GM18505 (cell line): ENCODE measurements at regions not wholly inside any gene's neighbourhood (a gene's known extent, or its start where the extent isn't known, plus 50 kb on each side); places are given as distances from the start of the nearest gene placed in this dataset.
"Not testable (repeated sequence)": the region's sequence is repeated elsewhere in the genome, so short reads cannot be mapped to it uniquely, and the experiment has no call there.

Experiments
- ATAC-seq: cut with Tn5 transposase; IDR thresholded peaks from one replicate; pipeline ENCODE4 v1.9.1; 2021; ENCODE audit not compliant: unreplicated experiment
- POLR2A ChIP-seq: IDR thresholded peaks from 4 replicates; pipeline ENCODE4 v1.6.1; 2011; ENCODE audit warnings: borderline replicate concordance; ENCODE audit not compliant: insufficient read depth, insufficient read length; ENCODE audit errors: extremely low read depth

GRCh38 chr9:81053298-81054025, 635.9 kb downstream of the TLE1 start:
- no peak for TF ChIP-seq POLR2A
- no peak for ATAC-seq

- ATAC-seq, result no peak
These were observed 636.5 kb downstream of the TLE1 start for GRCh38 chr9:81052846-81053245.

DNA sequence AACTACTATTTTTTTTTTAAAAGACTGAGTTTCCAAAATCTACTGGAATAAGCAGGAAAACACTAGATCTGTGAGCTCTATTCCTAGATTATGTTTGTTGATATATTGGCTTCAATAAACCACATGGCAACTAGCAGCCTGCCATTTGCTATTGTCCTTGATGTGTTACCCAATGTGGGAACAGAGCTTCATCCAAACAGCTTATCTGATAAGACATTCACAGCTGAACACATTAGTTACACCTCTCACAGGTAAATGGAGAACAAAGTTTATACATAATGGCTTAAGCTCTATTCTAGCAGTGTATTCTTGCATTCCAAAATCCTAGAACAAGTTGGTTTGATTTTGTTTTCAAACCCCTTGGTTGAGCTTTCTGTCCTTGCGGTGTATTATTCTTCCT, 642.1 kb downstream of the TLE1 start:
- ATAC-seq, result no peak
- no peak for TF ChIP-seq POLR2A

More at GRCh38 chr9:81052846-81053245, 636.5 kb downstream of the TLE1 start:
- no peak for TF ChIP-seq POLR2A

DNA sequence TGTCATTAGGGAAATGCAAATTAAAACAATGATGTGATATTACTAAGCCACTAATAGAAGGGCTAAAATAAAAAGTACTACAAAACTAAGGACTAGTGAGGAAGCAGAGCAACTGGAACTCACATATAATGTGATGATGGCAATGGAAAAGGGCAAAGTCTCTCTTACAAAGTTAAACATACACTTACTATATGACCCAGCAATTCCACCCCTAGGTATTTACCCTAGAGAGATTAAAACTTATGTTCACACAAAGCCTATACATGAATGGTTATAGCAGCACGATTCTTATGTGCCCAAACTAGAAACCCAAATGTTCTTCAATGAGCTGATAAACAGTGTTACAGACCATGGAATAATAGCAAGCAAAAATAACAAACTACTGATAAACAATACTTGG, 643.7 kb downstream of the TLE1 start:
- ATAC-seq, result no peak
- no peak for TF ChIP-seq POLR2A

DNA sequence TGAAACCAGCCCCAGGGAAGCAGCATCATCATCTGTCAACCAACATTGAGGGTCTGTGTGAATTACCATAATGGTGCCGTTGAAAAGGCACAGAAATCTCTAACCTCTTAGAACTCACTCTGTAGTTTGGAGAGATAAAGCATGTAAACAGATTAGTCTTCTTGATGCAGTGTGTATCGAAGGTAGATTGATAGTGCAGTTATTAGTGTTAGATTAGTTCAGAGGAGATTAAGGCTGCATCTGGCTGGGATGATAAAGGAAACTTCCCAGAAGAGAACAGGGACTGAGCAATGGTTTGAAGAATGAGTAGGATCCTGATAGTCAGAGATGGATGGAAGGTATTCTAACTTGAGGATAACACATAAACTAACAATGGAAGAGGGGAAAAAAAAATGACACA, 651.5 kb downstream of the TLE1 start:
- no peak for TF ChIP-seq POLR2A
- no peak for ATAC-seq

GRCh38 chr9:81035601-81036000, 653.7 kb downstream of the TLE1 start:
- no peak for ATAC-seq
- TF ChIP-seq POLR2A, result no peak

DNA sequence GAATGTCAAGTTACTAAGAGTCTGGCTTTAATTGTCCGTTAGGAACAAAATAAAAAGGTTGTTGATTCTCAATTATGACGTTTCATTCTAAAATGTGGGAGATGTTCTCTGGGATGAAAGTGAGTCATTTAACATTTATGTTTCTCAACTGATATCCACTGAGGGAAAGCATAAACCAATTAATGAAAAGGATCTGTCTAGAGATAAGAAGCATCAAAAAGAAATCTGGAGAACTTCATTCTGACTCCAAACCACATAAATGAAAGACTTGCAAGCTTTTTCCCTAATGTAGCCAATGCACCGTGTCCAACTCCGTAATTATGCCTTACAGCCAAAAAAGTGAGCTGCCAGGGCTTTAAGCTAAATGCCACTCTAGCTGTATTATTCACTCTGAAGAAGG, 654.2 kb downstream of the TLE1 start:
- TF ChIP-seq POLR2A, result no peak
- no peak for ATAC-seq

DNA sequence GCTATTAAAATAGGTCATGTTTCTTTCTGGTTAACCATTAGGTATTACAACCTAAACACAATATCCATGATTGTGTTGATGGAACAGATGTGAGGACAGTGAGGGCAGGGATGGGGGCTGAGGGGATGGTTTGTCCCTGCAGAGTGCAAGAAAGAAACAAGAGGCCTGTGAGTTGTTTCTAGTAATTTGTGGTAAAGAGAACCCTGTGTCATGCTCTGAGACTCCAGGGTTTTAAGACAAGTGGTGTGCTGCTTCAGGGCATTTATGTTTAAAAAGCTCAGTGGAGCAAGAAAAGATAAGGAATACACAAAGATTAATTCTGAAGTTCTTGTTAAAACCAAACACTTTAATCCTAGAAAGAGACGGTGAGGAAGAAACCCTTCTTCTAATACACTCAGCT, 656.5 kb downstream of the TLE1 start:
- ATAC-seq, result no peak
- TF ChIP-seq POLR2A, result no peak

DNA sequence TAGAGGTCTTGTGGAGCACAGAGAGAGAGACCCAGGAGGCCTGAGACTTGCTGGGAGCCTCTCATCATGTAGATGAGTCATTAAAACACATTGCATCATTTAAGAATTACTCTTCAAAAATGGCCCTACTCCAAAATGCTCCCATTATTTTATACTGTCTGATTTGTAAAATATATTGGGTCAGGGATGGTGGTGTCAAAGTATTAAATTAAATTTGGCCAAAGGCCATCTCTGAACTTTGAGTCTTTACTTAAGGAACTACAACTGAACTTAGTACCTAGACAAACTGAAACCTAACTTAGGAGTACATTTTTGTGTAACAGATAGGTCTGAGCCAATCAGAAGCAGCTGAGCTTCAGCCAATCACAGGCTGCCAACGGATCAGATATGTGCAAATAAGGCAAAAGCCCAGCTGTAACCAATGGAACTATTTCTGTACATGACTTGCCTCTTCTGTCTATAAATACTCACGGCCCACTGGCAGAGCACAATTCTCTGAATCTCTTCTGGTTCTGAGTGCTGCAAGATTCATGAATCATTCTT, 657.2 kb downstream of the TLE1 start:
- no peak for TF ChIP-seq POLR2A
- ATAC-seq, result no peak

DNA sequence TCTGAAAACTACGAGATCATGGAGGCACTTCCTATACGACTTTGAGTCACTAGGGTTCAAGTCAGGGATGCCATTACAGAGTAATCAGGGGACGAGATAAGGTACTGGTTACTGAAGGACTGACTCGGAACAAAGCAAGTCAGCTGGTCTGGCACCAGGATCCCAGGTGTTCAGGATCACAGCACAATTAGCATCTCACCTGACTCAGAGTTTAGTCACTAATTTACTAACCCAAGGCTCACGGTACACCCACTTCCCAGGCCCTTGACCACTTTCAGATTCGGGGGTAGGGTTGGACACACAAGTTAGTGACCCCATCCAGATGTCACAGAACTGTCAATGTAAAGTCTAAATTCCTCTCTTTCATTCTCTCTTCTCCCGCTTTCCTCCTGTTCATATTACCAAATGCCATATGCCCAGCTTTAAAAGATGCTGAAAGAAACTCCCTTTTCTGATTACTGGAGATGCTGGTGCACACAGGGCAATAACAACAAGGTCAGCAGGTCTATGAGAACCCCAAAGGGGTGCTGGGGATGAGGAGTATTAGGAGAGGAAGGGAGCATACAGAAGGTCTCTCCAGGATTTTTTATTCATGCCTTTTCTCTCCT, 657.8 kb downstream of the TLE1 start:
- no peak for TF ChIP-seq POLR2A
- no peak for ATAC-seq

- ATAC-seq, result no peak
- no peak for TF ChIP-seq POLR2A
These were observed 659.3 kb downstream of the TLE1 start for GRCh38 chr9:81030027-81030426.

GRCh38 chr9:81028504-81028903, 660.8 kb downstream of the TLE1 start:
- no peak for ATAC-seq

DNA sequence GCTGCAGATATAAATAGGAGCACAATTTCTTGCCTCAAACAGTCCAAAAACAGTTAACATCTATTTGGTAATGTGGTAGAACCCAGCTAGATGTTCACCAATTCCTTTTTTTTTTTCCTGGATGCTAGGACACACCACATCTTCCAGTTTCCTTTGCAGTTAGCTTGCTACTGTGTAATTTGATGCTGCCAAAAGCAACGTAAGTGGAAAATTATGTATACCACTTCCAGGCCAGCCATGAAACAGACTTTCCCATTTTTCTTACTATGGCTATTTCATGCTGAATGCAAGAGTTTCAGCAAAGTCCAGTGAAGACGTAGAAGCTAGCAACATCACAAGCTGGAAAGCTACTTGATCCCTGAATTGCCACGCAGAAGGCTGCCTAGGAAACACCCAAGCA, 667.2 kb downstream of the TLE1 start:
- TF ChIP-seq POLR2A, result no peak
- no peak for ATAC-seq

More at GRCh38 chr9:81028504-81028903, 660.8 kb downstream of the TLE1 start:
- TF ChIP-seq POLR2A, result no peak

- ATAC-seq, result not testable (repeated sequence)
These were observed 674.4 kb downstream of the TLE1 start for GRCh38 chr9:81014945-81015344.

GRCh38 chr9:81013191-81013590, 676.2 kb downstream of the TLE1 start:
- ATAC-seq, result not testable (repeated sequence)
